ENCODE measurements at regions not wholly inside any gene's neighbourhood (a gene's known extent, or its start where the extent isn't known, plus 50 kb on each side); places are given as distances from the start of the nearest gene placed in this dataset.

DNA sequence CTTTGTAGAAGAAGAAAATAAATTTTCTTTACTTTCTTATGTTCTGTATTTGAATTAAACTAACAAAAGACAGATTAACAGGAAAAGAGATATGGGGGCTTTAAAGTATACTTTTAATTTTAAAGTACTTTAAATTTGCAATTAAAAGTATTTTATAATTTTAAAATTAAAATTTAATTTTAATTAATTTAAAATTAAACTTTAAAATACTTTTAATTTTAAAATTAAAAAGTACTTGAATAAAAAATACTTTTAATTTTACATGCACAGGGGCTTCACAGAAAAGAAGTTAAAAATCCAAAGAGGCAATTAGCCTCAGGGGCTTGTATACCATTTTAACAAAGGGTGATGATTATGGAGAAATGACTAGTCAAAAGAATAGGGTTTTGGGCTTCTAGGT is 420.5 kb upstream of the TGFBR2 start:
- no peak overlapping the region for H3K4me3 ChIP-seq (ENCODE audit: low read length, poor library complexity, severe bottlenecking)
- peaks cover 5% of the 10 kb centered on the region for H3K4me1 ChIP-seq (ENCODE audit: insufficient read depth, low read length, poor library complexity, severe bottlenecking)
- H3K4me2 ChIP-seq (ENCODE audit: low read depth, low read length, poor library complexity, severe bottlenecking): no peak overlapping the region
- H3K79me2 ChIP-seq (ENCODE audit: insufficient read depth, low read length): no peaks in the 10 kb centered on the region
- no peaks in the 10 kb centered on the region for H3K9me3 ChIP-seq (ENCODE audit: insufficient read depth, low read depth, low read length)
- H3K9ac ChIP-seq (ENCODE audit: low read depth, low read length, poor library complexity, severe bottlenecking): no peak overlapping the region
- TF ChIP-seq, protein P1, sequence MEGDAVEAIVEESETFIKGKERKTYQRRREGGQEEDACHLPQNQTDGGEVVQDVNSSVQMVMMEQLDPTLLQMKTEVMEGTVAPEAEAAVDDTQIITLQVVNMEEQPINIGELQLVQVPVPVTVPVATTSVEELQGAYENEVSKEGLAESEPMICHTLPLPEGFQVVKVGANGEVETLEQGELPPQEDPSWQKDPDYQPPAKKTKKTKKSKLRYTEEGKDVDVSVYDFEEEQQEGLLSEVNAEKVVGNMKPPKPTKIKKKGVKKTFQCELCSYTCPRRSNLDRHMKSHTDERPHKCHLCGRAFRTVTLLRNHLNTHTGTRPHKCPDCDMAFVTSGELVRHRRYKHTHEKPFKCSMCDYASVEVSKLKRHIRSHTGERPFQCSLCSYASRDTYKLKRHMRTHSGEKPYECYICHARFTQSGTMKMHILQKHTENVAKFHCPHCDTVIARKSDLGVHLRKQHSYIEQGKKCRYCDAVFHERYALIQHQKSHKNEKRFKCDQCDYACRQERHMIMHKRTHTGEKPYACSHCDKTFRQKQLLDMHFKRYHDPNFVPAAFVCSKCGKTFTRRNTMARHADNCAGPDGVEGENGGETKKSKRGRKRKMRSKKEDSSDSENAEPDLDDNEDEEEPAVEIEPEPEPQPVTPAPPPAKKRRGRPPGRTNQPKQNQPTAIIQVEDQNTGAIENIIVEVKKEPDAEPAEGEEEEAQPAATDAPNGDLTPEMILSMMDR (conservative IDR thresholded peaks at IDR 0.05; ENCODE audit: low read length): no peak
- no peak for TF ChIP-seq EZH2phosphoT487 (IDR thresholded peaks at IDR 0.05; ENCODE audit: borderline replicate concordance)
- no peaks in the 10 kb centered on the region for H3K9me2 ChIP-seq (replicated peaks; ENCODE audit: low read depth, low read length)
- no peak overlapping the region for H2AFZ ChIP-seq (ENCODE audit: low read length)
- no peaks in the 10 kb centered on the region for H3K27me3 ChIP-seq (ENCODE audit: insufficient read depth, low read length, poor library complexity, severe bottlenecking)
- no peaks in the 10 kb centered on the region for H3F3A ChIP-seq (ENCODE audit: low read depth)
- no peaks in the 10 kb centered on the region for H3K36me3 ChIP-seq (ENCODE audit: insufficient read depth, low read length)
- H4K20me1 ChIP-seq (ENCODE audit: insufficient read depth, low read length, poor library complexity, severe bottlenecking): no peaks in the 10 kb centered on the region

DNA sequence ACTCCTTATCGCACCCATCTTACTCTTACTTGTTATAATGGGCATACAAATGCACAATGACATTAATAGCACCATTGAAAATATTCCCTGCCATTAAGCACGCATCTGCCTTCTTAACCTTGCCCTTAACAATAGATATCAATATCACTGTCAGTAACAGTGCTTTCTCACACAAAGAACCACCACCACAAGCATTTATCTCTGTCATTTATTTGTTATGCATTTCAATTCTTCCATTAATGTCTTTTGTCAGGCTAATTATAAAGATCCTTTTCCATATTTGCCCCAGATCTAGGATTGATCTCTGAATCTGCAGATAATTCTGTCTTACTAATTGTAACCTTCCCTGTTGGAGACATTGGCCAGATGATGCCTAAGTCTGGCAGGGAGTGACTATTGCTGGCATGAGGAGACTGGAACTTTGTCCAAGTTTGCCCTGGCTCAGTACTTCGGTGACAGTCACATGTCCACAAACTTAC is 419.6 kb upstream of the TGFBR2 start:
- Histone ChIP-seq H3K4me1 (ENCODE audit: insufficient read depth, low read length, poor library complexity, severe bottlenecking) (peaks cover 5% of the 10 kb centered on the region), H3K9me3 (ENCODE audit: insufficient read depth, low read depth, low read length) (no peaks in the 10 kb centered on the region), H3K9ac (ENCODE audit: low read depth, low read length, poor library complexity, severe bottlenecking) (no peak overlapping the region), H3K27me3 (ENCODE audit: insufficient read depth, low read length, poor library complexity, severe bottlenecking) (no peaks in the 10 kb centered on the region), H3K79me2 (ENCODE audit: insufficient read depth, low read length) (no peaks in the 10 kb centered on the region), H2AFZ (ENCODE audit: low read length) (no peak overlapping the region), H3K9me2 (replicated peaks; ENCODE audit: low read depth, low read length) (no peaks in the 10 kb centered on the region), H3K36me3 (ENCODE audit: insufficient read depth, low read length) (no peaks in the 10 kb centered on the region), H3K4me2 (ENCODE audit: low read depth, low read length, poor library complexity, severe bottlenecking) (no peak overlapping the region), H4K20me1 (ENCODE audit: insufficient read depth, low read length, poor library complexity, severe bottlenecking) (no peaks in the 10 kb centered on the region), H3F3A (ENCODE audit: low read depth) (no peaks in the 10 kb centered on the region), H3K4me3 (ENCODE audit: low read length, poor library complexity, severe bottlenecking) (no peak overlapping the region)
- TF ChIP-seq, protein P1 (conservative IDR thresholded peaks at IDR 0.05; ENCODE audit: low read length): no peak
- TF ChIP-seq EZH2phosphoT487 (IDR thresholded peaks at IDR 0.05; ENCODE audit: borderline replicate concordance): no peak

DNA sequence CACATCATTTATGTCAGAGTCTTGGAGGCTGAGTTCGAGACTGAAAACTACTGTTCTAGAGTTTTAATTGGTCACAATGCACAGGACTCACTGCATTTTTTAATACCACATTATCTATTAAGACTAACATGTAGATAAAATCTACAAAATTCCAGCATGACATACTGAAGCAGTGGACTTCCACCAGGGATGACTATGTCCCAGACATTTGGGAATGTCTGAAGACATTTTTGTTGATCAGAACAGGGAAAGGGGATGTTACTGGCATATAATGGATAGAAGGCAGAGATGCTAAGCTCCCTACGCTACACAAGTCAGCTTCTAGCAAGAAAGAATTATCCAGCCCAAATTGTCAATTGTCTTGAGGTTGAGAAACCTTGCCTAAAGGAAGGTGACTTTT is 419.0 kb upstream of the TGFBR2 start:
- no peaks in the 10 kb centered on the region for H3K9me3 ChIP-seq (ENCODE audit: insufficient read depth, low read depth, low read length)
- TF ChIP-seq, protein P1 (conservative IDR thresholded peaks at IDR 0.05; ENCODE audit: low read length): no peak
- no peak for TF ChIP-seq EZH2phosphoT487 (IDR thresholded peaks at IDR 0.05; ENCODE audit: borderline replicate concordance)
- H3K79me2 ChIP-seq (ENCODE audit: insufficient read depth, low read length): no peaks in the 10 kb centered on the region
- peaks cover 5% of the 10 kb centered on the region for H3K4me1 ChIP-seq (ENCODE audit: insufficient read depth, low read length, poor library complexity, severe bottlenecking)
- no peaks in the 10 kb centered on the region for H3F3A ChIP-seq (ENCODE audit: low read depth)
- H3K9me2 ChIP-seq (replicated peaks; ENCODE audit: low read depth, low read length): no peaks in the 10 kb centered on the region
- no peak overlapping the region for H3K4me3 ChIP-seq (ENCODE audit: low read length, poor library complexity, severe bottlenecking)
- no peak overlapping the region for H2AFZ ChIP-seq (ENCODE audit: low read length)
- H3K27me3 ChIP-seq (ENCODE audit: insufficient read depth, low read length, poor library complexity, severe bottlenecking): no peaks in the 10 kb centered on the region
- no peak overlapping the region for H3K9ac ChIP-seq (ENCODE audit: low read depth, low read length, poor library complexity, severe bottlenecking)
- no peak overlapping the region for H3K4me2 ChIP-seq (ENCODE audit: low read depth, low read length, poor library complexity, severe bottlenecking)
- H3K36me3 ChIP-seq (ENCODE audit: insufficient read depth, low read length): no peaks in the 10 kb centered on the region
- H4K20me1 ChIP-seq (ENCODE audit: insufficient read depth, low read length, poor library complexity, severe bottlenecking): no peaks in the 10 kb centered on the region
